ENCODE measurements at regions not wholly inside any gene's neighbourhood (a gene's known extent, or its start where the extent isn't known, plus 50 kb on each side); places are given as distances from the start of the nearest gene placed in this dataset.

- TF ChIP-seq, protein P1, sequence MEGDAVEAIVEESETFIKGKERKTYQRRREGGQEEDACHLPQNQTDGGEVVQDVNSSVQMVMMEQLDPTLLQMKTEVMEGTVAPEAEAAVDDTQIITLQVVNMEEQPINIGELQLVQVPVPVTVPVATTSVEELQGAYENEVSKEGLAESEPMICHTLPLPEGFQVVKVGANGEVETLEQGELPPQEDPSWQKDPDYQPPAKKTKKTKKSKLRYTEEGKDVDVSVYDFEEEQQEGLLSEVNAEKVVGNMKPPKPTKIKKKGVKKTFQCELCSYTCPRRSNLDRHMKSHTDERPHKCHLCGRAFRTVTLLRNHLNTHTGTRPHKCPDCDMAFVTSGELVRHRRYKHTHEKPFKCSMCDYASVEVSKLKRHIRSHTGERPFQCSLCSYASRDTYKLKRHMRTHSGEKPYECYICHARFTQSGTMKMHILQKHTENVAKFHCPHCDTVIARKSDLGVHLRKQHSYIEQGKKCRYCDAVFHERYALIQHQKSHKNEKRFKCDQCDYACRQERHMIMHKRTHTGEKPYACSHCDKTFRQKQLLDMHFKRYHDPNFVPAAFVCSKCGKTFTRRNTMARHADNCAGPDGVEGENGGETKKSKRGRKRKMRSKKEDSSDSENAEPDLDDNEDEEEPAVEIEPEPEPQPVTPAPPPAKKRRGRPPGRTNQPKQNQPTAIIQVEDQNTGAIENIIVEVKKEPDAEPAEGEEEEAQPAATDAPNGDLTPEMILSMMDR (IDR thresholded peaks at IDR 0.05; ENCODE audit: control insufficient read depth, extremely low read depth, insufficient read depth) = no peak
- H3K4me3 ChIP-seq (ENCODE audit: low read depth, low read length) = no peak overlapping the region
Measured at GRCh38 chr16:13291591-13292333, 390.4 kb downstream of the SHISA9 start.

DNA sequence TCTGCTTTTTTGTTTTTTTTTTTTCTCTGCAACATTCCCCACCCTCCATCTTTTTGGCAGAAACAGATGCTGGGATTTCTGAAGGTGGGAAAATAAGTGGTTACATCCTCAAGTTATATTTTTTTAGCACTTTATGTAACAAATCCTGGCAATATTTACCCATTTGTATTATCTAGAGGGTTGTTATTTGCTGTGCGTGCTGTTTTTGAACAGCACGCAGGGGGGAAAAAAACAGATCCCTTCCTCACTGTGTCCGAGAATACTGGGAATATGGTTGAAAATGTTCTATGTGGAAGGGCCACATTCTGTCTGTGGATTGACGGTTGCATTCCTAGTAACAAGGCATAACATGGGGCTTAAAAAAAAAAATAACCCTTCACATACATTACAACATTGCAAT lies 394.8 kb downstream of the SHISA9 start:
- TF ChIP-seq, protein P1 (IDR thresholded peaks at IDR 0.05; ENCODE audit: control insufficient read depth, extremely low read depth, insufficient read depth) = no peak
- no peak overlapping the region for H3K4me3 ChIP-seq (ENCODE audit: low read depth, low read length)
- no peak for DNase-seq (ENCODE audit: low read depth)

More at GRCh38 chr16:13291591-13292333, 390.4 kb downstream of the SHISA9 start:
- no peak for DNase-seq (ENCODE audit: low read depth)

- no peak overlapping the region for H3K4me3 ChIP-seq (ENCODE audit: low read depth, low read length)
- DNase-seq (ENCODE audit: low read depth) = no peak
- TF ChIP-seq, protein P1 (IDR thresholded peaks at IDR 0.05; ENCODE audit: control insufficient read depth, extremely low read depth, insufficient read depth) = no peak
Measured at GRCh38 chr16:13298666-13299065, 397.3 kb downstream of the SHISA9 start.

DNA sequence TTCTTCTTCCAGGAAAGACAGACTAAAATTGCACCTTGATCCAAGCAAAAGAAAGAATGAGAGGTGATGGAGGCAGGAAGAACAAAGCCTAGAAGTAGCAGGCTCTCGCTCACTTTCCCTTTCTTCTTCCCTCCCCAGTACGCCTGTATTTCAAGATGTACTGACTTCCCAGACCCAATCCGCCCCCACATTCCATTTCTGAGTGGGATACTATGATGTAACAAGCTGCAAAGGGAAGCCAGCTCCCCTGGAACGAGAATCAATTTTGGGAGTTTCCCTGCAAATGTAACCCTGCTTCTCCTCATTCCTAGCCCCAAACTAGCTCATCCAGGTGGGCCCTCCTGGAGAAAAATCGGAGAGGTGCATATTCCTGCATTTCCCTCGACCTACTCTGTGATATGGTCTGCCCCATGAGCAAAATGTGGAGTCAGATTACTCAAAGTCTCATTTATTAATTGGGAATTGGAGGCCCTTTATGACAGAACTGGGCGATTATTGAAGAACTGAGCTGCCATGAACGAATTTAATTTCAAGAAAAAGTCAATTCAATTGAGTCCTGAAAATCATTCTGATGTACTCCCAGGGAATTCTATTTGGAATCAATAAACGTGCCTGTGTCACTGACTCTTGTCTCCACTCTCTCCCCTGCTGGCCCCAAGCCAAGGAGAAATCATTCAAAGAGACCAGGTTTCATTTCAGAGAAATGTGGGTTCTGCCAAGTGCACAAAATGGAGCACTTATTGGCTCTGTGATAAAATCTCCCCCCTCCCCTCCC lies 398.9 kb downstream of the SHISA9 start:
- DNase-seq (ENCODE audit: low read depth) = no peak
- no peak overlapping the region for H3K4me3 ChIP-seq (ENCODE audit: low read depth, low read length)
- TF ChIP-seq, protein P1 (IDR thresholded peaks at IDR 0.05; ENCODE audit: control insufficient read depth, extremely low read depth, insufficient read depth) = no peak

DNA sequence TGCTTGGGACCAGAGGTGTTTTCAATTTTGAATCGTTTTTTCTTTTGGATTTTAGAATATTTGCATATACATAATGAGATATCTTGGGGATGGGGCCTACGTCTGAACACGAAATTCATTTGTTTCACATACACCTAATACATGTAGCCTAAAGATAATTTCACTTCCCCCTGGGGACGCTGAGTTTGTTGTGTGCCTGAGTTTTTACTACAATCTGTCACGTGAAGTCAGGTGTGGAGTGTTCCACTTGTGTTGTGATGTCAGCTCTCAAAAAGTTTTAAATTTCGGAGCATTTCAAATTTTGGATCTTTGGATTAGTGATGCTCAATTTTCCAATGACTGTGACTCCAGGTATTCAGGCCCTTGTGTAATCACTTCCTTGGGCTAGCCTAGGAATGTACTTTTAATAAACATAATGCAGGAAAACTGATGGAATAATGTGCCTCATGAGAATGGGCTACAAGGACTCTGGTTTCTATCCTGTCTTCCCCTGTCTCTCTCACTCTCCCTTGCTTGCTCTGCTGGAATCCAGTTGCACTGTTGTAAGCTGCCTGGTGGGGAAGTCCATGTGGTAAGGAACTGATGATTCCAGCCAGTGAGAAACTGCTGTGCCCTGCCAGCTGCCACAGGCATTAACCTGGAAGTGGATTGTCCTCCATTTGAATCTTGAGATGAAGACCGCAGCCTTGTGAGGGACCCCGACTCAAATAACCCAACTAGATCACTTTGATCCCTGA lies 403.8 kb downstream of the SHISA9 start:
- no peak for DNase-seq (ENCODE audit: low read depth)
- TF ChIP-seq, protein P1 (IDR thresholded peaks at IDR 0.05; ENCODE audit: control insufficient read depth, extremely low read depth, insufficient read depth) = no peak
- no peak overlapping the region for H3K4me3 ChIP-seq (ENCODE audit: low read depth, low read length)

DNA sequence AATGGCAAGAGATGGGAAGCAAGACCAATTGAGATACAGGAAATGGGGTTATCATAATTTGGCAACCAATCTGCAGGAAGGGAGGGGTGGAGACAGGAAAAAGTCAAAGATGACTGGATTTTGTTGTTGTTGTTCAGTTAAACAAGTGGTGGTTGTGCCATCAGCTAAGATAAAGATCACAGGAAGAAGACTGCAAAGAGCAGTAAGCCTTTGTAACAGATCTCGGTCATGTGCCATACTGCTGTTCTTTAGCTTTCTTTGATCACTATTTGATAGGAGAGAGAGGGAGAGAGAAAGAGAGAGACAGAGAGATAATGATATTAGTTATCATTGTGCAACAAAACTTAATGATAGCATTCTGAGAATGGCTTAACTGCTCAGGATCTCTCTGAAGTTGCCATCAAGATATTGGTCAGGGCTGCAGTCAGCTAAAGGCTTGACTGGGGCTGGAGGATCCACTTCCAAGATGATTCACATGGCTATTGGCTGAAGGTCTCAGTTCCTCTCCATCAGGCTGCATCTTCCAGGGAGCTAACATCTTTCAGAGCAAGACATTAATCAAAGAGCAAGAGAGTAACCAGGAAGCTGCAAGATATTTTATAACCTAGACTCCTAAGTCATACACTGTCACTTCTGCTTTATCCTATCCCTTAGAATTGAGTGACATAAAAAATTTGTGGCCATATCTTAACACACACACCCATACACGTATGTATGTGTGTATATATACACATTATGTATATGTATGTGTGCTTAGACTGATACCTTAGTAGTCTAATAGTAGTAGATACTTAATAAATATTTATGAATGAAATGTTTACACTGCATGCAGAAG lies 405.0 kb downstream of the SHISA9 start:
- TF ChIP-seq, protein P1 (IDR thresholded peaks at IDR 0.05; ENCODE audit: control insufficient read depth, extremely low read depth, insufficient read depth) = no peak
- DNase-seq (ENCODE audit: low read depth) = no peak
- no peak overlapping the region for H3K4me3 ChIP-seq (ENCODE audit: low read depth, low read length)
